ENCODE measurements at regions not wholly inside any gene's neighbourhood (a gene's known extent, or its start where the extent isn't known, plus 50 kb on each side); places are given as distances from the start of the nearest gene placed in this dataset.
"Not testable (repeated sequence)": the region's sequence is repeated elsewhere in the genome, so short reads cannot be mapped to it uniquely, and the experiment has no call there.

- DNase-seq (ENCODE audit: low read depth in 3 of 3) = not testable (repeated sequence)
Measured at GRCh38 chr2:211219548-211219947, 663.1 kb downstream of the CPS1 start.

- DNase-seq (ENCODE audit: low read depth in 3 of 3) = no peak
Measured at GRCh38 chr2:211225784-211226183, 669.4 kb downstream of the CPS1 start.

- DNase-seq (ENCODE audit: low read depth in 3 of 3) = no peak
Measured at GRCh38 chr2:211228559-211228958, 672.2 kb downstream of the CPS1 start.

GRCh38 chr2:211237586-211238275 is 681.3 kb downstream of the CPS1 start:
- DNase-seq (ENCODE audit: low read depth in 3 of 3) = no peak

GRCh38 chr2:211241891-211242290 is 685.5 kb downstream of the CPS1 start:
- DNase-seq (ENCODE audit: low read depth in 3 of 3) = no peak

- no peak for DNase-seq (ENCODE audit: low read depth in 3 of 3)
Measured at GRCh38 chr2:211247751-211248150, 691.4 kb downstream of the CPS1 start.

GRCh38 chr2:211248841-211249240 is 692.4 kb downstream of the CPS1 start:
- no peak for DNase-seq (ENCODE audit: low read depth in 3 of 3)

GRCh38 chr2:211251016-211251415 is 694.6 kb downstream of the CPS1 start:
- no peak for DNase-seq (ENCODE audit: low read depth in 3 of 3)

- DNase-seq (ENCODE audit: low read depth in 3 of 3) = no peak
Measured at GRCh38 chr2:211258646-211259335, 702.4 kb downstream of the CPS1 start.

GRCh38 chr2:211259831-211260476 is 703.6 kb downstream of the CPS1 start:
- DNase-seq (ENCODE audit: low read depth in 3 of 3) = no peak

- DNase-seq (ENCODE audit: low read depth in 3 of 3) = no peak
Measured at GRCh38 chr2:211270257-211270656, 713.9 kb downstream of the CPS1 start.

- DNase-seq (ENCODE audit: low read depth in 3 of 3) = no peak
Measured at GRCh38 chr2:211281430-211282073, 725.2 kb downstream of the CPS1 start.

GRCh38 chr2:211302676-211303075 is 746.3 kb downstream of the CPS1 start:
- DNase-seq (ENCODE audit: low read depth in 3 of 3) = no peak

- no peak for DNase-seq (ENCODE audit: low read depth in 3 of 3)
Measured at GRCh38 chr2:211306929-211307328, 750.5 kb downstream of the CPS1 start.

Data from stimulated activated CD4-positive, alpha-beta T cell treated with anti-CD3 and anti-CD28 coated beads, TNF-alpha, amount 100 ng/mL, for 48 hours (primary cell).